ENCODE measurements at regions not wholly inside any gene's neighbourhood (a gene's known extent, or its start where the extent isn't known, plus 50 kb on each side); places are given as distances from the start of the nearest gene placed in this dataset.
"Not testable (repeated sequence)": the region's sequence is repeated elsewhere in the genome, so short reads cannot be mapped to it uniquely, and the experiment has no call there.

DNA sequence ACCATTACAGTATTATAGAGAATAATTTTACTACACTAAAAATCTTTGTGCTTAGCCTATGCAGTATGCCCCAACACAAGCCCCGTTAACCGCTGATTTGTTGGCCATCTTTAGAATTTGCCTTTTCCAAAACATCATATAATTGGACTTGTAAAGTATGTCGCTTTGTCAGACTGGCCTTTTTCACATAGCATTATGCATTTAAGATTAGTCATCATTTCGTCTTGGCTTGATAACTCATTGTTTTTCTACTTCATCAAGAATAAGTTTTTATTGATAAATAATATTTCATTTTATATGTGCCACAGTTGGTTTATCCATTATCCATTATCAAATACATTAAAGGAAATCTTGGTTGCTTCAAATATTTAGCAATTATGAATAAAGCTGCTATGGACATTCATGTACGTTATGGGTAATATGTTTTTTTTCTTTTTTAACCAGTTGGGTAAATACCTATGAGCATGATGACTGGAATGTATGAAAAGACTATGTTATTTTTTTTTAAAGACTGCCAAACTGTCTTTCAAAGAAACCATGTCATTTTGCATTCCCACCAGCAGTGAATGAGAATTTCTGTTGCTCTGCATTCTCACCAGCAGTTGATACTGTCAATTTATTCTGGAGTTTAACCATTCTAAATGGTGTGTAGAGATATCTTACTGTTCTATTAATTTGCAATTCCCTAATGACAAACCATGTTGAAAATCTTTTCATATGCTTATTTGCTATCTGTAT, 273.1 kb upstream of the KCND2 start:
- TF ChIP-seq CTCF (IDR thresholded peaks at IDR 0.05; ENCODE audit: insufficient read depth, low read length), result no peak
- DNase-seq (ENCODE audit: low read depth), result peak; percentile 9
- H3K4me3 ChIP-seq (ENCODE audit: low read depth, low read length), result no peak overlapping the region

DNA sequence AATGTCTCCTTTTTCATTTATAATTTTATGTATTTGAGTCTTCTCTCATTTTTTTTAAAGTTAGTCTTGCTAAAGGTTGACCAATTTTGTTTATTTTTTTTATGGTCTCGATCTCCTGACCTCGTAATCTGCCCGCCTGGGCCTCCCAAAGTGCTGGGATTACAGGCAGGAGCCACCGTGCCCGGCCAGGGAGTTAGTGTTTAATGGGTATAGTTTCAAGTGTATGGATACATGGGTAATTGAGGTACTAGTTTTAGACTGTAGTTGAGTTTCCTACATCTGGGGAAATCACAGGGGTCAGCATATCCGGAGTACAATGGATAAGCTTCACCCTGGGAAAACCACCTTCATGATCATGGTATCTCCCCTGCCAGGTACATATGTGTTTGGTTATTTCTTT, 267.3 kb upstream of the KCND2 start:
- DNase-seq (ENCODE audit: low read depth), result no peak
- TF ChIP-seq CTCF (IDR thresholded peaks at IDR 0.05; ENCODE audit: insufficient read depth, low read length), result no peak
- H3K4me3 ChIP-seq (ENCODE audit: low read depth, low read length), result no peak overlapping the region

GRCh38 chr7:120014301-120014700, 258.7 kb upstream of the KCND2 start:
- DNase-seq (ENCODE audit: low read depth), result not testable (repeated sequence)

GRCh38 chr7:120014925-120015465, 258.0 kb upstream of the KCND2 start:
- TF ChIP-seq CTCF (IDR thresholded peaks at IDR 0.05; ENCODE audit: insufficient read depth, low read length), result no peak
- no peak overlapping the region for H3K4me3 ChIP-seq (ENCODE audit: low read depth, low read length)
- peak; percentile 72 for DNase-seq (ENCODE audit: low read depth)

More at GRCh38 chr7:120014301-120014700, 258.7 kb upstream of the KCND2 start:
- H3K4me3 ChIP-seq (ENCODE audit: low read depth, low read length), result not testable (repeated sequence)

DNA sequence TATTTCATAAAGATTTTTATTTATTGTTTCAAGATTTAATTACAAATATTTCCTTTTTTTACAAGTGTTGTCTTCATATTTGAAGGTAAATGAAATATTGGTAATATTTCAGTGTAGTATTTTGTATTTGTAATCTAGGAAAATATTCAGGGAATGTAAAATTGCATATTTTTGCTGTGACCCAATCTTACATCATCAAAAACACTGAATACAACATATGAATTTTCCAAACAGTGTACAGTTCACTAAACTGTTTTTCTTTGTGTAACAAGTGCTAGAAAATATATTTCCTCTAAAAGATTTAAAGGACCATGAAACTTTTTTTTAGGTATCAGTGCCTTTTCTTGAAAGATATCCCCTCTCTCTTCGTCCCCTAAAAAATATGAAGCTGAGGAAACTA, 251.9 kb upstream of the KCND2 start:
- DNase-seq (ENCODE audit: low read depth), result peak; percentile 59
- no peak overlapping the region for H3K4me3 ChIP-seq (ENCODE audit: low read depth, low read length)

DNA sequence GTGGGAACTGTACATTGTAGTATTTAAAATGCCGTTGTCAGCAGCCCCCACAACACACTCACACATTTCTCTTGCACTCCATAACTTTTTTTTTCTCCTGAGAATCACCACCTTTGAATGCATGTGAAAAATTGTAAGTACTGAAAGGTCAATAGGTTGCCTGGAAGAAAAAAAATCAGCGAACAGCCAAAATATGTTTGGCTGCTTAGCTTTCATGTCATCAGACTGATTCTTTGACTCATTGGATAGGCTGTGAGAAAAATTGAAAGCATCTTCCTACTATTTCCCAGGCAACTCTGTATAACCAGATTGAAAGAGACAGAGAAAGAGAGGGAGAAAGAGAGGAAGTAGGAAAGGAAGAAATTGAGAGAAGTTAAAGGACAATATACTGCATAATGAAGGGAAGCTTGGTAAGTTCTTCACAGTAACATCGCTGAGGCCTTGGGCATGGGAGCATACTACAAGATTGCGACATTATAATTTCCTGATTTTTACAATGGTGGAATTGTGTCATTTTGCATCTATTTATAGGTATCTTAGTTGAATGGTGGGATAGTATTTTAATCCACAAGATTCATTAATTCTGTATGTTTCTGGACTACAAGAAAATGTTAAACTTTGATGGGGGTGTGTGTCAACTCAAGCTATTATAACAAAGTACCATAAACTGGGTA, 249.3 kb upstream of the KCND2 start:
- H3K4me3 ChIP-seq (ENCODE audit: low read depth, low read length), result no peak overlapping the region
- DNase-seq (ENCODE audit: low read depth), result peak; percentile 61
- no peak for TF ChIP-seq CTCF (IDR thresholded peaks at IDR 0.05; ENCODE audit: insufficient read depth, low read length)

More for the DNA sequence above, 251.9 kb upstream of the KCND2 start:
- no peak for TF ChIP-seq CTCF (IDR thresholded peaks at IDR 0.05; ENCODE audit: insufficient read depth, low read length)

DNA sequence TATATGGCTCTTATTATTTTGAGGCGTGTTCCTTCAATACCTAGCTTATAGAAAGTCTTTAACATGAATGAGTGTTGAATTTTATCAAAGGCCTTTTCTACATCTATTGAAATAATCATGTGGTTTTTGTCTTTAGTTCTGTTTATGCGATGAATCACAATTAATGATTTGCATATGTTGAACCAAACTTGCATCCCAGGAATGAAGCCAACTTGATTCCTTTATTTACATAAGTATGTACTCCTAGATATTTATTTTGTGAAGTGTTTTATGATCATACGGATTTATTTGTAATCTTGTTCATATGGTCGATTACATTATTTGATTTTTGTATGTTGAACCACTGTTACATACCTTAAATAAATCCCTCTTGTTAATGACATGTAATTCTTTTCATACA, 244.3 kb upstream of the KCND2 start:
- TF ChIP-seq CTCF (IDR thresholded peaks at IDR 0.05; ENCODE audit: insufficient read depth, low read length), result no peak
- DNase-seq (ENCODE audit: low read depth), result peak; percentile 23
- H3K4me3 ChIP-seq (ENCODE audit: low read depth, low read length), result no peak overlapping the region

Data from fibroblast of the aortic adventitia (primary cell).